ENCODE measurements at regions not wholly inside any gene's neighbourhood (a gene's known extent, or its start where the extent isn't known, plus 50 kb on each side); places are given as distances from the start of the nearest gene placed in this dataset.

GRCh38 chr10:128929767-128930166 lies 537.3 kb upstream of the MGMT start:
- peaks cover 18% of the 10 kb centered on the region for H3K27me3 Mint-ChIP-seq
- no peak overlapping the region for H3K4me3 Mint-ChIP-seq
- H3K36me3 Mint-ChIP-seq (ENCODE audit: low read depth): no peaks in the 10 kb centered on the region
- H3K27ac Mint-ChIP-seq: no peak overlapping the region
- H3K9me3 ChIP-seq (ENCODE audit: control insufficient read depth, low read length, poor library complexity, severe bottlenecking): no peaks in the 10 kb centered on the region
- ATAC-seq: no peak
- no peak for DNase-seq
- no peaks in the 10 kb centered on the region for H3K4me1 Mint-ChIP-seq

GRCh38 chr10:128930515-128930914 lies 536.5 kb upstream of the MGMT start:
- no peak for ATAC-seq

GRCh38 chr10:128932071-128932820 lies 534.8 kb upstream of the MGMT start:
- peaks cover 38% of the 10 kb centered on the region for H3K27me3 Mint-ChIP-seq
- H3K9me3 ChIP-seq (ENCODE audit: control insufficient read depth, low read length, poor library complexity, severe bottlenecking): no peaks in the 10 kb centered on the region
- no peak for ATAC-seq
- H3K36me3 Mint-ChIP-seq (ENCODE audit: low read depth): no peaks in the 10 kb centered on the region
- no peak overlapping the region for H3K4me3 Mint-ChIP-seq
- DNase-seq: no peak
- no peaks in the 10 kb centered on the region for H3K4me1 Mint-ChIP-seq
- H3K27ac Mint-ChIP-seq: no peak overlapping the region

More at GRCh38 chr10:128930515-128930914, 536.5 kb upstream of the MGMT start:
- Mint-ChIP-seq H3K4me3 (no peak overlapping the region), H3K27ac (no peak overlapping the region), H3K36me3 (ENCODE audit: low read depth) (no peaks in the 10 kb centered on the region), H3K27me3 (peaks cover 22% of the 10 kb centered on the region), H3K4me1 (no peaks in the 10 kb centered on the region)
- no peaks in the 10 kb centered on the region for H3K9me3 ChIP-seq (ENCODE audit: control insufficient read depth, low read length, poor library complexity, severe bottlenecking)
- DNase-seq: no peak

- H3K4me3 Mint-ChIP-seq: peak overlapping the region; percentile 1
- DNase-seq: no peak
- no peak overlapping the region for H3K27ac Mint-ChIP-seq
- no peaks in the 10 kb centered on the region for H3K36me3 Mint-ChIP-seq (ENCODE audit: low read depth)
- peaks cover 45% of the 10 kb centered on the region for H3K27me3 Mint-ChIP-seq
- H3K4me1 Mint-ChIP-seq: no peaks in the 10 kb centered on the region
- no peaks in the 10 kb centered on the region for H3K9me3 ChIP-seq (ENCODE audit: control insufficient read depth, low read length, poor library complexity, severe bottlenecking)
- no peak for ATAC-seq
These were observed 532.5 kb upstream of the MGMT start for GRCh38 chr10:128934492-128934891.

GRCh38 chr10:128936392-128936791 lies 530.6 kb upstream of the MGMT start:
- no peaks in the 10 kb centered on the region for H3K9me3 ChIP-seq (ENCODE audit: control insufficient read depth, low read length, poor library complexity, severe bottlenecking)
- no peaks in the 10 kb centered on the region for H3K36me3 Mint-ChIP-seq (ENCODE audit: low read depth)
- ATAC-seq (no peak), DNase-seq (no peak)
- no peaks in the 10 kb centered on the region for H3K4me1 Mint-ChIP-seq
- H3K4me3 Mint-ChIP-seq: no peak overlapping the region
- no peak overlapping the region for H3K27ac Mint-ChIP-seq
- peaks cover 47% of the 10 kb centered on the region for H3K27me3 Mint-ChIP-seq

GRCh38 chr10:128938558-128938957 lies 528.5 kb upstream of the MGMT start:
- ATAC-seq (no peak), DNase-seq (no peak)
- H3K9me3 ChIP-seq (ENCODE audit: control insufficient read depth, low read length, poor library complexity, severe bottlenecking): no peaks in the 10 kb centered on the region
- Mint-ChIP-seq H3K27me3 (peaks cover 39% of the 10 kb centered on the region), H3K4me1 (no peaks in the 10 kb centered on the region), H3K27ac (no peak overlapping the region), H3K36me3 (ENCODE audit: low read depth) (no peaks in the 10 kb centered on the region), H3K4me3 (no peak overlapping the region)

GRCh38 chr10:128940081-128940480 lies 527.0 kb upstream of the MGMT start:
- DNase-seq: no peak
- ATAC-seq: no peak
- Mint-ChIP-seq H3K27ac (no peak overlapping the region), H3K4me1 (no peaks in the 10 kb centered on the region), H3K27me3 (peaks cover 29% of the 10 kb centered on the region), H3K4me3 (no peak overlapping the region), H3K36me3 (ENCODE audit: low read depth) (no peaks in the 10 kb centered on the region)
- no peaks in the 10 kb centered on the region for H3K9me3 ChIP-seq (ENCODE audit: control insufficient read depth, low read length, poor library complexity, severe bottlenecking)

GRCh38 chr10:128943111-128943510 lies 523.9 kb upstream of the MGMT start:
- Mint-ChIP-seq H3K4me3 (no peak overlapping the region), H3K27ac (no peak overlapping the region), H3K4me1 (no peaks in the 10 kb centered on the region), H3K36me3 (ENCODE audit: low read depth) (no peaks in the 10 kb centered on the region), H3K27me3 (peaks cover 9% of the 10 kb centered on the region)
- H3K9me3 ChIP-seq (ENCODE audit: control insufficient read depth, low read length, poor library complexity, severe bottlenecking): no peaks in the 10 kb centered on the region
- ATAC-seq (no peak), DNase-seq (no peak)

GRCh38 chr10:128945398-128945797 lies 521.6 kb upstream of the MGMT start:
- ATAC-seq (no peak), DNase-seq (no peak)
- H3K9me3 ChIP-seq (ENCODE audit: control insufficient read depth, low read length, poor library complexity, severe bottlenecking): no peaks in the 10 kb centered on the region
- H3K36me3 Mint-ChIP-seq (ENCODE audit: low read depth): no peaks in the 10 kb centered on the region
- no peaks in the 10 kb centered on the region for H3K27me3 Mint-ChIP-seq
- H3K27ac Mint-ChIP-seq: no peak overlapping the region
- no peak overlapping the region for H3K4me3 Mint-ChIP-seq
- no peaks in the 10 kb centered on the region for H3K4me1 Mint-ChIP-seq

- Mint-ChIP-seq H3K4me1 (no peaks in the 10 kb centered on the region), H3K27me3 (no peaks in the 10 kb centered on the region), H3K27ac (no peak overlapping the region), H3K4me3 (no peak overlapping the region), H3K36me3 (ENCODE audit: low read depth) (no peaks in the 10 kb centered on the region)
- DNase-seq (no peak), ATAC-seq (no peak)
- no peaks in the 10 kb centered on the region for H3K9me3 ChIP-seq (ENCODE audit: control insufficient read depth, low read length, poor library complexity, severe bottlenecking)
These were observed 516.7 kb upstream of the MGMT start for GRCh38 chr10:128950159-128950915.

- Mint-ChIP-seq H3K27me3 (no peaks in the 10 kb centered on the region), H3K36me3 (ENCODE audit: low read depth) (no peaks in the 10 kb centered on the region), H3K4me3 (no peak overlapping the region), H3K27ac (no peak overlapping the region), H3K4me1 (no peaks in the 10 kb centered on the region)
- DNase-seq: no peak
- H3K9me3 ChIP-seq (ENCODE audit: control insufficient read depth, low read length, poor library complexity, severe bottlenecking): no peaks in the 10 kb centered on the region
- no peak for ATAC-seq
These were observed 516.1 kb upstream of the MGMT start for GRCh38 chr10:128950916-128951275.

- H3K4me1 Mint-ChIP-seq: no peaks in the 10 kb centered on the region
These were observed 514.2 kb upstream of the MGMT start for GRCh38 chr10:128952856-128953255.

GRCh38 chr10:128956149-128956548 lies 510.9 kb upstream of the MGMT start:
- no peak overlapping the region for H3K27ac Mint-ChIP-seq
- H3K4me3 Mint-ChIP-seq: no peak overlapping the region
- H3K36me3 Mint-ChIP-seq (ENCODE audit: low read depth): no peaks in the 10 kb centered on the region
- H3K9me3 ChIP-seq (ENCODE audit: control insufficient read depth, low read length, poor library complexity, severe bottlenecking): no peaks in the 10 kb centered on the region
- DNase-seq (no peak), ATAC-seq (no peak)
- peaks cover 2% of the 10 kb centered on the region for H3K27me3 Mint-ChIP-seq
- H3K4me1 Mint-ChIP-seq: no peaks in the 10 kb centered on the region

More at GRCh38 chr10:128952856-128953255, 514.2 kb upstream of the MGMT start:
- no peaks in the 10 kb centered on the region for H3K36me3 Mint-ChIP-seq (ENCODE audit: low read depth)
- DNase-seq (no peak), ATAC-seq (no peak)
- no peak overlapping the region for H3K4me3 Mint-ChIP-seq
- H3K27ac Mint-ChIP-seq: no peak overlapping the region
- no peaks in the 10 kb centered on the region for H3K9me3 ChIP-seq (ENCODE audit: control insufficient read depth, low read length, poor library complexity, severe bottlenecking)
- no peaks in the 10 kb centered on the region for H3K27me3 Mint-ChIP-seq

GRCh38 chr10:128957221-128957620 lies 509.8 kb upstream of the MGMT start:
- Mint-ChIP-seq H3K27me3 (peaks cover 5% of the 10 kb centered on the region), H3K27ac (no peak overlapping the region), H3K4me1 (no peaks in the 10 kb centered on the region), H3K36me3 (ENCODE audit: low read depth) (no peaks in the 10 kb centered on the region), H3K4me3 (no peak overlapping the region)
- no peak for ATAC-seq
- H3K9me3 ChIP-seq (ENCODE audit: control insufficient read depth, low read length, poor library complexity, severe bottlenecking): no peaks in the 10 kb centered on the region
- no peak for DNase-seq

All from T-helper 17 cell (primary cell).